Left lung (tissue), 4 donors: ENCODE measurements at regions not wholly inside any gene's neighbourhood (a gene's known extent, or its start where the extent isn't known, plus 50 kb on each side); places are given as distances from the start of the nearest gene placed in this dataset.

ENCODE experiments used
- ATAC-seq: fragments of 200-7000 bp; cut with Tn5 transposase; one replicate; pipeline ENCODE4 v1.9.1; 2020; ENCODE audit warnings: moderate library complexity
- DNase-seq, 4 donors: peaks; one replicate each; pipeline ENCODE4 v3.0.0-alpha.2; 2013 to 2020
- H3K27ac ChIP-seq, 2 donors: fragments of 200-600 bp; sonication (generic) in 1 of 2; one replicate each; pipeline versions ENCODE4 v1.5.0 to v1.8.0; 2020 to 2021
- H3K27me3 ChIP-seq, 2 donors: fragments of 200-600 bp; sonication (generic) in 1 of 2; one replicate each; pipeline versions ENCODE4 v1.5.0 to v1.8.0; 2020 to 2021
- H3K36me3 ChIP-seq, 2 donors: fragments of 200-600 bp; sonication (generic) in 1 of 2; one replicate each; pipeline versions ENCODE4 v1.5.0 to v1.8.0; 2020 to 2021
- H3K4me1 ChIP-seq, 2 donors: fragments of 200-600 bp; one replicate each; pipeline ENCODE4 v1.8.0; 2021
- H3K4me3 ChIP-seq, 2 donors: fragments of 200-600 bp; sonication (generic) in 1 of 2; one replicate each; pipeline versions ENCODE4 v1.5.0 to v1.8.0; 2020 to 2021; ENCODE audit warnings: mild to moderate bottlenecking in 1 of 2
- H3K9me3 ChIP-seq, 2 donors: fragments of 200-600 bp; sonication (generic) in 1 of 2; one replicate each; pipeline versions ENCODE4 v1.5.0 to v1.8.0; 2020 to 2021
- CTCF ChIP-seq, 2 donors: fragments of 200-600 bp; sonication (generic) in 1 of 2; IDR thresholded peaks; one replicate each; pipeline versions ENCODE4 v1.5.0 to v1.8.0; 2021; ENCODE audit warnings: antibody characterized with exemption in 2 of 2
- intact Hi-C, 2 donors: fragments of 100-400 bp; cut with DNase I; formaldehyde crosslinking; loops; one replicate each; pipeline versions ENCODE4 v1.11.2 to v1.14.2; 2022
- donor health status: DM: no; HTN: yes; CAD: no.
- donor health status: DM: no; HTN: no; CAD: no.

GRCh38 chr5:110108520-110108919 lies 418.8 kb downstream of the MAN2A1 start:
- H3K9me3 ChIP-seq, result no peaks in the 10 kb centered on the region
- intact Hi-C loops, result no loop called here
- no peaks in the 10 kb centered on the region for H3K27me3 ChIP-seq
- no peaks in the 10 kb centered on the region for H3K4me1 ChIP-seq
- ATAC-seq, result no peak
- H3K27ac ChIP-seq, result no peak overlapping the region
- H3K36me3 ChIP-seq, result no peaks in the 10 kb centered on the region
- no peak for TF ChIP-seq CTCF (IDR thresholded peaks at IDR 0.05)
- no peak overlapping the region for H3K4me3 ChIP-seq
- DNase-seq, result no peak

DNA sequence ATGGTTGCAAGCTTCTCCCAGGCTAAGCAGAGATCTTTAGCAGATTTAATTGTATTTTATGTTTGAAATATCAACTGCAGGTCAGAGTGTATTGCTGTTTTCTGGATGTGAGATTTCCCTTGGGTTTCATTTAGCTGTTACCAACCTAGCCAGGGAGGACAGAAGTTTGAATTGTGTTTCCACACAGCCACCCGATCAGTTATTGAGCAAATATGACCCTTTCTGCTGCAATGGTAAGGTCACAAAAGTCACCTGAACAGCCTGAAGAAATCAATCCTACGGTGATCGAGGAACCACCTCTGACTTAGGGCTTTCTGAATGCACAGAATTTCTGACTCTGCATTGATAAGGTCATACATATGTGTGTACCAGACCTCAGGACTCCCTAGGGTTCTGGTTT lies 419.9 kb downstream of the MAN2A1 start:
- no peaks in the 10 kb centered on the region for H3K4me1 ChIP-seq
- intact Hi-C loops, result no loop called here
- ATAC-seq (no peak), DNase-seq (no peak)
- no peak overlapping the region for H3K27ac ChIP-seq
- no peak overlapping the region for H3K4me3 ChIP-seq
- H3K27me3 ChIP-seq, result no peaks in the 10 kb centered on the region
- H3K36me3 ChIP-seq, result no peaks in the 10 kb centered on the region
- H3K9me3 ChIP-seq, result no peaks in the 10 kb centered on the region
- no peak for TF ChIP-seq CTCF (IDR thresholded peaks at IDR 0.05)

GRCh38 chr5:110112348-110112747 lies 422.6 kb downstream of the MAN2A1 start:
- TF ChIP-seq CTCF (IDR thresholded peaks at IDR 0.05), result no peak
- DNase-seq, result no peak
- Histone ChIP-seq H3K4me3 (no peak overlapping the region), H3K27ac (no peak overlapping the region), H3K9me3 (peaks cover 0 to 4% of the 10 kb centered on the region in 2 donors), H3K4me1 (no peaks in the 10 kb centered on the region), H3K36me3 (no peaks in the 10 kb centered on the region), H3K27me3 (no peaks in the 10 kb centered on the region)
- intact Hi-C loops, result no loop called here
- ATAC-seq, result no peak

DNA sequence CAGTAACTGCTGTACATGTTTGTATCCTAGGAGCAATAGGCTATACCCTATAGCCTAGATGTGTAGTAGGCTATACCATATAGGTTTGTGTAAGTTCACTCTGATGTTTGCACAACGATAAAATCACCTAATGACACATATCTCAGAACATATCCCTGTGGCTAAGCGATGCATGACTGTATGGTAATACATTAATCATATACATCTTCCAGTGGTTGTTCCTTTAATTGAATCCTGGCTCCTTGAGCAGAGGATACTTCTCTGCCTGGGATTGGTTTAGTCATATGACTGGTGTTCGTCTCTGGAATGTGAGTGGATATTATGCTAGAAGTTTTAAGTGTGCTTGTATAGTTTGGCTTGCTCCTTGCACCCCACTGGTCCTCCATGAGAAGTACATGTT lies 425.8 kb downstream of the MAN2A1 start:
- no peaks in the 10 kb centered on the region for H3K27me3 ChIP-seq
- intact Hi-C loops, result no loop called here
- H3K9me3 ChIP-seq, result peaks cover 0 to 12% of the 10 kb centered on the region in 2 donors
- no peaks in the 10 kb centered on the region for H3K4me1 ChIP-seq
- DNase-seq, result no peak
- no peak for TF ChIP-seq CTCF (IDR thresholded peaks at IDR 0.05)
- H3K4me3 ChIP-seq, result no peak overlapping the region
- no peak overlapping the region for H3K27ac ChIP-seq
- no peaks in the 10 kb centered on the region for H3K36me3 ChIP-seq
- no peak for ATAC-seq

GRCh38 chr5:110116539-110116938 lies 426.8 kb downstream of the MAN2A1 start:
- Histone ChIP-seq H3K4me3 (no peak overlapping the region), H3K4me1 (no peaks in the 10 kb centered on the region), H3K36me3 (no peaks in the 10 kb centered on the region), H3K27ac (no peak overlapping the region), H3K9me3 (peaks cover 0 to 12% of the 10 kb centered on the region in 2 donors), H3K27me3 (no peaks in the 10 kb centered on the region)
- DNase-seq (no peak), ATAC-seq (no peak)
- TF ChIP-seq CTCF (IDR thresholded peaks at IDR 0.05), result no peak
- intact Hi-C loops, result no loop called here
